HG02885 (cell line): ENCODE measurements at regions not wholly inside any gene's neighbourhood (a gene's known extent, or its start where the extent isn't known, plus 50 kb on each side); places are given as distances from the start of the nearest gene placed in this dataset.
"Not testable (repeated sequence)": the region's sequence is repeated elsewhere in the genome, so short reads cannot be mapped to it uniquely, and the experiment has no call there.

Experiments used
- ATAC-seq: cut with Tn5 transposase; IDR thresholded peaks from one replicate; pipeline ENCODE4 v1.9.1; 2021; ENCODE audit warnings: mild to moderate bottlenecking; ENCODE audit not compliant: unreplicated experiment, poor library complexity

GRCh38 chr6:63440057-63440456 is 120.3 kb upstream of the LGSN start:
- ATAC-seq: no peak

GRCh38 chr6:63440594-63440993 is 120.8 kb upstream of the LGSN start:
- no peak for ATAC-seq

- no peak for ATAC-seq
These were observed 121.6 kb upstream of the LGSN start for GRCh38 chr6:63441266-63441956.

- no peak for ATAC-seq
These were observed 123.1 kb upstream of the LGSN start for GRCh38 chr6:63442870-63443269.

- no peak for ATAC-seq
These were observed 125.0 kb upstream of the LGSN start for GRCh38 chr6:63444768-63445167.

- ATAC-seq: no peak
These were observed 125.9 kb upstream of the LOC128125822 start for GRCh38 chr6:63446405-63446804.

- ATAC-seq: no peak
These were observed 125.1 kb upstream of the LOC128125822 start for GRCh38 chr6:63447134-63447533.

- ATAC-seq: no peak
These were observed 124.1 kb upstream of the LOC128125822 start for GRCh38 chr6:63448229-63448628.

- ATAC-seq: no peak
These were observed 122.6 kb upstream of the LOC128125822 start for GRCh38 chr6:63449714-63450113.

GRCh38 chr6:63451238-63451637 is 121.0 kb upstream of the LOC128125822 start:
- no peak for ATAC-seq

GRCh38 chr6:63452125-63452524 is 120.2 kb upstream of the LOC128125822 start:
- ATAC-seq: no peak

- no peak for ATAC-seq
These were observed 115.5 kb upstream of the LOC128125822 start for GRCh38 chr6:63456734-63457133.

- peak; percentile 68 for ATAC-seq
These were observed 113.7 kb upstream of the LOC128125822 start for GRCh38 chr6:63458480-63459115.

GRCh38 chr6:63459814-63460213 is 112.5 kb upstream of the LOC128125822 start:
- no peak for ATAC-seq

GRCh38 chr6:63460971-63461370 is 111.3 kb upstream of the LOC128125822 start:
- ATAC-seq: no peak

GRCh38 chr6:63464060-63464459 is 108.2 kb upstream of the LOC128125822 start:
- ATAC-seq: no peak

GRCh38 chr6:63465750-63466149 is 106.5 kb upstream of the LOC128125822 start:
- ATAC-seq: no peak

- ATAC-seq: no peak
These were observed 106.0 kb upstream of the LOC128125822 start for GRCh38 chr6:63466242-63466733.

GRCh38 chr6:63467247-63467954 is 104.9 kb upstream of the LOC128125822 start:
- ATAC-seq: no peak

- not testable (repeated sequence) for ATAC-seq
These were observed 101.1 kb upstream of the LOC128125822 start for GRCh38 chr6:63471145-63471544.

GRCh38 chr6:63471654-63472053 is 100.6 kb upstream of the LOC128125822 start:
- ATAC-seq: no peak
